Astrocyte (in vitro differentiated cells and primary cell): ENCODE measurements at regions not wholly inside any gene's neighbourhood (a gene's known extent, or its start where the extent isn't known, plus 50 kb on each side); places are given as distances from the start of the nearest gene placed in this dataset.

ENCODE experiments used
- DNase-seq: peaks from one replicate; pipeline ENCODE4 v3.0.0-alpha.2; 2010; ENCODE audit warnings: low read depth
- FAIRE-seq: peaks from 2 replicates; lab custom pipeline; 2011; peaks lifted over from hg19 to GRCh38; lab: Jason Lieb, UNC
- H2AFZ ChIP-seq: 2 replicates; pipeline ENCODE4 v1.6.0; 2012; ENCODE audit warnings: low read depth, low read length, inconsistent platforms
- H3K27ac ChIP-seq: 2 replicates; pipeline ENCODE4 v1.5.1; 2011; ENCODE audit warnings: low read depth, low read length, inconsistent platforms
- H3K27me3 ChIP-seq: 2 replicates; pipeline ENCODE4 v1.6.0; 2011; ENCODE audit warnings: low read length, inconsistent platforms; ENCODE audit not compliant: insufficient read depth
- H3K36me3 ChIP-seq: 2 replicates; pipeline ENCODE4 v1.5.1; 2011; ENCODE audit warnings: low read length, inconsistent platforms; ENCODE audit not compliant: insufficient read depth
- H3K4me1 ChIP-seq: 2 replicates; pipeline ENCODE4 v1.5.1; 2011; ENCODE audit warnings: low read length, inconsistent platforms; ENCODE audit not compliant: insufficient read depth
- H3K4me2 ChIP-seq: 2 replicates; pipeline ENCODE4 v1.6.0; 2012; ENCODE audit warnings: low read length, inconsistent platforms
- H3K4me3 ChIP-seq: 2 replicates; pipeline ENCODE4 v1.5.1; 2011; ENCODE audit warnings: low read depth, mild to moderate bottlenecking, low read length, inconsistent platforms; ENCODE audit not compliant: insufficient read depth
- H3K79me2 ChIP-seq: 2 replicates; pipeline ENCODE4 v1.6.0; 2012; ENCODE audit warnings: mild to moderate bottlenecking, low read length, inconsistent platforms; ENCODE audit not compliant: insufficient read depth
- H3K9ac ChIP-seq: 2 replicates; pipeline ENCODE4 v1.6.0; 2012; ENCODE audit warnings: mild to moderate bottlenecking, low read length, inconsistent platforms
- H3K9me3 ChIP-seq: 2 replicates; pipeline ENCODE4 v1.5.1; 2012; ENCODE audit warnings: low read depth, mild to moderate bottlenecking, low read length, inconsistent platforms; ENCODE audit not compliant: insufficient read depth
- H4K20me1 ChIP-seq: 2 replicates; pipeline ENCODE4 v1.6.0; 2012; ENCODE audit warnings: low read length, inconsistent platforms; ENCODE audit not compliant: insufficient read depth
- H3K27ac Mint-ChIP-seq: one replicate; pipeline ENCODE4 v1.8.0; 2021; ENCODE audit warnings: mild to moderate bottlenecking, mixed read lengths; ENCODE audit not compliant: unreplicated experiment
- H3K27me3 Mint-ChIP-seq: one replicate; pipeline ENCODE4 v1.8.0; 2021; ENCODE audit warnings: low read depth, mixed read lengths; ENCODE audit not compliant: unreplicated experiment
- H3K36me3 Mint-ChIP-seq: one replicate; pipeline ENCODE4 v1.8.0; 2021; ENCODE audit warnings: low read depth, mixed read lengths; ENCODE audit not compliant: unreplicated experiment
- H3K4me1 Mint-ChIP-seq: one replicate; pipeline ENCODE4 v1.8.0; 2021; ENCODE audit warnings: low read depth, mixed read lengths; ENCODE audit not compliant: unreplicated experiment
- H3K4me3 Mint-ChIP-seq: one replicate; pipeline ENCODE4 v1.8.0; 2021; ENCODE audit warnings: mild to moderate bottlenecking, moderate library complexity, mixed read lengths; ENCODE audit not compliant: unreplicated experiment
- H3K9me3 Mint-ChIP-seq: one replicate; pipeline ENCODE4 v1.8.0; 2021; ENCODE audit warnings: mild to moderate bottlenecking, mixed read lengths; ENCODE audit not compliant: unreplicated experiment
- EZH2 ChIP-seq: IDR thresholded peaks from 2 replicates; pipeline ENCODE4 v1.6.1; 2012; ENCODE audit warnings: mild to moderate bottlenecking, low read length, inconsistent platforms; ENCODE audit not compliant: insufficient read depth
- TF ChIP-seq, protein P1 (sequence below): IDR thresholded peaks from 2 replicates; pipeline ENCODE4 v1.5.1; 2011; ENCODE audit warnings: low read depth, mild to moderate bottlenecking, inconsistent platforms, low read length, moderate library complexity; ENCODE audit not compliant: insufficient read depth

DNA sequence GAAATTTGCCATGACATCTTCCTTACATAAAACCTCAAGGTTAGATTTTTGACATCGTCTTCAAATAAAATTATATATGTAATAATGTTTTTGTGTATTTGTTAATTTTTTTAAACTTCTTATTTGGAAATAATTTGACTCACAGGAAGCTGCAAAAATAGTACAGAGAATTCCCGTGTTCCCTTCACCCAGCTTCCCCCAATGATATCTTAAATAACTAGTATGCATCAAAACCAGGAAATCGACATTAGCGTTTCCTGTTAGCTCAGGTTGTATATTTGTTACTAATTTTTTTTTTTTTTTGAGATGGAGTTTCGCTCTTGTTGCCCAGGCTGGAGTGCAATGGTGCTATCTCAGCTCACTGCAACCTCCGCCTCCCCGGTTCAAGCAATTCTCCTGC lies 86.3 kb upstream of the SPRY4 start:
- DNase-seq, result no peak
- H3K27me3 Mint-ChIP-seq, result peaks cover 13% of the 10 kb centered on the region
- Histone ChIP-seq H4K20me1 (no peaks in the 10 kb centered on the region), H2AFZ (no peak overlapping the region), H3K9me3 (no peaks in the 10 kb centered on the region), H3K36me3 (no peaks in the 10 kb centered on the region), H3K27ac (no peak overlapping the region), H3K79me2 (no peaks in the 10 kb centered on the region), H3K4me2 (no peak overlapping the region), H3K9ac (no peak overlapping the region), H3K4me3 (no peak overlapping the region), H3K4me1 (no peaks in the 10 kb centered on the region), H3K27me3 (no peaks in the 10 kb centered on the region)
- peaks cover 1% of the 10 kb centered on the region for H3K9me3 Mint-ChIP-seq
- peaks cover 4% of the 10 kb centered on the region for H3K4me1 Mint-ChIP-seq
- H3K36me3 Mint-ChIP-seq, result no peaks in the 10 kb centered on the region
- no peak overlapping the region for H3K4me3 Mint-ChIP-seq
- no peak for FAIRE-seq
- TF ChIP-seq, protein P1, sequence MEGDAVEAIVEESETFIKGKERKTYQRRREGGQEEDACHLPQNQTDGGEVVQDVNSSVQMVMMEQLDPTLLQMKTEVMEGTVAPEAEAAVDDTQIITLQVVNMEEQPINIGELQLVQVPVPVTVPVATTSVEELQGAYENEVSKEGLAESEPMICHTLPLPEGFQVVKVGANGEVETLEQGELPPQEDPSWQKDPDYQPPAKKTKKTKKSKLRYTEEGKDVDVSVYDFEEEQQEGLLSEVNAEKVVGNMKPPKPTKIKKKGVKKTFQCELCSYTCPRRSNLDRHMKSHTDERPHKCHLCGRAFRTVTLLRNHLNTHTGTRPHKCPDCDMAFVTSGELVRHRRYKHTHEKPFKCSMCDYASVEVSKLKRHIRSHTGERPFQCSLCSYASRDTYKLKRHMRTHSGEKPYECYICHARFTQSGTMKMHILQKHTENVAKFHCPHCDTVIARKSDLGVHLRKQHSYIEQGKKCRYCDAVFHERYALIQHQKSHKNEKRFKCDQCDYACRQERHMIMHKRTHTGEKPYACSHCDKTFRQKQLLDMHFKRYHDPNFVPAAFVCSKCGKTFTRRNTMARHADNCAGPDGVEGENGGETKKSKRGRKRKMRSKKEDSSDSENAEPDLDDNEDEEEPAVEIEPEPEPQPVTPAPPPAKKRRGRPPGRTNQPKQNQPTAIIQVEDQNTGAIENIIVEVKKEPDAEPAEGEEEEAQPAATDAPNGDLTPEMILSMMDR, result no peak
- no peak for TF ChIP-seq EZH2
- H3K27ac Mint-ChIP-seq, result no peak overlapping the region

DNA sequence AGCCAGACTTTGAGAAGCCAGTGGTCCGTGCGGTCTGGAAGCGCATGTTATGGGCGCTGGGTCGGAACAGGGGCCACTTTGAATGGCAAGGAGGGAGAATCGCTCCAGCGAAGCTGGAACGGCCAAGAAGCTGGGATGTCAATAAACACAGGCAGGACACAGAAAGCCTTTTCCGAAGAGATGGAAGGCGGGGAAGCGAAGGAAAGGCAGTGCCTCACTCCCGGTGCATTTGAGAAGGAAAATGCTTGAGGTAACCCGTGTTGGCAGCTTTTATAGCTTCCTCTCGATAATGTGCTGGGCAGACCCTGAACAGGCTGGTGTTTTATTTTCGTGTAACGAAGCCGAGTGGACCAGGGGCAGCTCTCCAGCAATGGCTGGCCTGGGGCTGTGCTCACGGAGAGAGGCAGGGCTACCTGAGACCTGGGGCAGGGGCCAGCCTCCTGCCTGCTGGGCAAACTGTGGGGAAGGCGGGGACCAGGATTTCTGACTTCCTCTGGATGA lies 84.2 kb upstream of the SPRY4 start:
- H3K9me3 Mint-ChIP-seq, result peaks cover 1% of the 10 kb centered on the region
- no peaks in the 10 kb centered on the region for H3K4me1 Mint-ChIP-seq
- H3K36me3 Mint-ChIP-seq, result no peaks in the 10 kb centered on the region

DNA sequence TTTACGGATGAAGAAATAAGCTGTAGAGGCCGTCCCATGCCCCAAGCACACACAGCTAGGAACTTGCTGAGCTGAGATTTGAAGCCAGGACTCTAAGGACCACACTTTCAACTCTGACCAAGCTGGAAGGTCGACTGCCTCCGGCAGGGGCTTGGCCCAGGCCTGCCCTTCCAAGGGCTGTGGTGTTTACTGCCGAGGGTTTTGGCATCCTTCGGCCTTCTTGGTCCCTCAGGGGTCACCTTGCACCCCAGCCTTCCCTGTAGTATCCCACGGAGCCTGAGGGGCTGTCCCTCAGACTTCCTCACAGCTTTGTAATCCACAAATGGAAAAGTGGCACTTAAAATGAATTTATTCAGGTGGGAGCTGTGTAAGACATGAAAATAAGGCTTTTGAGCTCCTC lies 83.7 kb upstream of the SPRY4 start:
- H3K9ac ChIP-seq, result no peak overlapping the region
- peaks cover 3% of the 10 kb centered on the region for H3K4me1 ChIP-seq
- no peak overlapping the region for H2AFZ ChIP-seq
- H3K9me3 ChIP-seq, result no peaks in the 10 kb centered on the region
- H3K79me2 ChIP-seq, result no peaks in the 10 kb centered on the region
- no peak overlapping the region for H3K4me2 ChIP-seq
- H3K27ac ChIP-seq, result no peak overlapping the region
- no peaks in the 10 kb centered on the region for H3K27me3 ChIP-seq
- H3K36me3 Mint-ChIP-seq, result no peaks in the 10 kb centered on the region
- no peak for DNase-seq
- FAIRE-seq, result no peak
- H4K20me1 ChIP-seq, result no peaks in the 10 kb centered on the region
- H3K4me3 ChIP-seq, result no peak overlapping the region
- no peak overlapping the region for H3K27ac Mint-ChIP-seq
- TF ChIP-seq, protein P1, result no peak
- H3K4me1 Mint-ChIP-seq, result no peaks in the 10 kb centered on the region
- H3K27me3 Mint-ChIP-seq, result peaks cover 24% of the 10 kb centered on the region
- no peak overlapping the region for H3K4me3 Mint-ChIP-seq
- H3K36me3 ChIP-seq, result no peaks in the 10 kb centered on the region
- no peaks in the 10 kb centered on the region for H3K9me3 Mint-ChIP-seq

More for the DNA sequence above, 84.2 kb upstream of the SPRY4 start:
- no peak for FAIRE-seq
- Mint-ChIP-seq H3K4me3 (no peak overlapping the region), H3K27ac (no peak overlapping the region), H3K27me3 (peaks cover 21% of the 10 kb centered on the region)
- Histone ChIP-seq H3K27me3 (no peaks in the 10 kb centered on the region), H3K9me3 (no peaks in the 10 kb centered on the region), H3K4me1 (no peaks in the 10 kb centered on the region), H2AFZ (no peak overlapping the region), H4K20me1 (no peaks in the 10 kb centered on the region), H3K79me2 (no peaks in the 10 kb centered on the region), H3K27ac (no peak overlapping the region), H3K4me3 (no peak overlapping the region), H3K36me3 (no peaks in the 10 kb centered on the region), H3K9ac (no peak overlapping the region), H3K4me2 (no peak overlapping the region)
- no peak for DNase-seq
- TF ChIP-seq EZH2, result no peak
- TF ChIP-seq, protein P1, result no peak
